UCSD-AML1 (cell line): ENCODE measurements at regions not wholly inside any gene's neighbourhood (a gene's known extent, or its start where the extent isn't known, plus 50 kb on each side); places are given as distances from the start of the nearest gene placed in this dataset.
"Not testable (repeated sequence)": the region's sequence is repeated elsewhere in the genome, so short reads cannot be mapped to it uniquely, and the experiment has no call there.

Experiments
- DNase-seq: peaks from one replicate; lab custom pipeline; 2025; ENCODE audit not compliant: unreplicated experiment; lab: John Stamatoyannopoulos, UW

GRCh38 chr2:160583813-160584537, 90.4 kb upstream of the RBMS1 start:
- DNase-seq: no peak

DNA sequence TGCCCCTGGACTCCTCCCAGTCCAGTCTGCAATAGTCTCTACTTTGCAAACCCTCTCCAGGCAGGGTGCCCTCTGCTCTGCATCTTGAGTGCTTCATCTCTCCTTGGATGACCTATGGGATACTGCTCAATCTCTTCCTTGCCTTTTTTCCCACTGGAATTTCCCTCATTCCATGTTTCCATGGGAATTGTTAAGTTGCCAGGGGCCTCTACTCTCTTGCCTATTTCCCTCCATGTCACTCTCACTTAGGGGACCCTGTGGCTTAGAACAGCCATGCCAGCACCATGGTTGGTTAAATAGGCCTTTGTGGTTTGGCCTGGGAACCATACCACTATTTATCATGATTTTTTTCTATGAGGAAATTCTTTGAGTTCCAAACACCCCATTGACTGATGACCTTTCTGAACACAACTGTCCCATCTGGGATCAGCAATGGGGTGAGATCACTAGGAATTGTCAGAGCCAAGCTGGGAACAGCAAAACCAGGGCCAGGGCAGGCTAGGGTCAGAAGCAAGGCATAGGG, 91.4 kb upstream of the RBMS1 start:
- DNase-seq: no peak

DNA sequence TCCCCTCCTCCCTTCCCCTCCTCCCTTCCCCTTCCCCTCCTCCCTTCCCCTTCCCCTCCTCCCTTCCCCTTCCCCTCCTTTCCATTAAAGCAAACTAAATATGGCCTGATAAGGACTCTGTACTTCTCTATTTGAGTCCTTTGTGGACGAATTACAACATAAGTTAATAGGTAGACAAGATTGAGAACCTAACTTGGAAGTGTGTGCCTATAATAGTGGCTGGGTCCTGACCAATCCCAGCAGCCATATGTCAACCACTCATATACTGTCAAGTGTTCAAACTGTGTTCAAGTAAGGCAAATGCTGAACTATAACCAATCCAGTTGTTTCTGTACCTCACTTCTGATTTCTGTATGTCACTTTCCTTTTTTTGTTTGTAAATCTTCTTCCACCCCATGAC, 97.1 kb upstream of the RBMS1 start:
- no peak for DNase-seq

- no peak for DNase-seq
These were observed 98.8 kb upstream of the RBMS1 start for GRCh38 chr2:160592401-160592800.

DNA sequence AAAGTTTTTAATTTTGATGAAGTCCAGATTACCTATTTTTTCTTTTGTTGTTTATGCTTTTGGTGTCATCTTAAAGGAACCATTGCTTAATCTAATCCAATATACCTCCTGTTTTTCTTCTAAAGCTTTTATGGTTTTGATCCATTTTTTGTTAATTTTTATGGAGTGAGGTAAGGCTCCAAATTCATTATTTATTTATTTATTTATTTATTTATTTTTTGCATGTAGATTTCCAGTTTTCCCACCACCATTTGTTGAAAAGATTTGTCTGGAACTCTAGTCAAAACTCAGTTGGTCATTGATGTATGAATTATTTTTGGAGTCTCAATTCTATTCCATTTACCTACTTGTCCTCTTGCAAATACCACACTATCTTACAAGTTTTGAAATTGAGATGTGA, 99.4 kb upstream of the RBMS1 start:
- DNase-seq: no peak

DNA sequence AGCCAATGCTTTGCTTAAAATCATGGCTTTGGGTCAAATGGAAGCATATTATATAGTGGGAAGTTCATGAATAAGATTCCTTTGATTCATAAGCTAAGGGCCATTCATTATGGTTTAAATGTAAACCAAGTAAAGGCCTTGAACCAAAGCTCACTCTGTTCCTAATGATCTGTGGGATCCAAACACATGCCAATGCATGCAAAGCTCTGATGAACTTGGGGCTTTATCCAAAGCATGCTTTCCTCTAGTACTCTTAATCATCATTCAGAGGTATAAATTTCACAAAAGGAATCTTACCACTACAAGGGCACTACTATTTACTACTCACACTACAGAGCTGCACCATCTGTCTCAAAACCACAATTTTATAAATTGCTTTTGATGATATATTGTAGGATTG, 102.8 kb upstream of the RBMS1 start:
- no peak for DNase-seq

GRCh38 chr2:160600437-160600836, 106.8 kb upstream of the RBMS1 start:
- DNase-seq: not testable (repeated sequence)

DNA sequence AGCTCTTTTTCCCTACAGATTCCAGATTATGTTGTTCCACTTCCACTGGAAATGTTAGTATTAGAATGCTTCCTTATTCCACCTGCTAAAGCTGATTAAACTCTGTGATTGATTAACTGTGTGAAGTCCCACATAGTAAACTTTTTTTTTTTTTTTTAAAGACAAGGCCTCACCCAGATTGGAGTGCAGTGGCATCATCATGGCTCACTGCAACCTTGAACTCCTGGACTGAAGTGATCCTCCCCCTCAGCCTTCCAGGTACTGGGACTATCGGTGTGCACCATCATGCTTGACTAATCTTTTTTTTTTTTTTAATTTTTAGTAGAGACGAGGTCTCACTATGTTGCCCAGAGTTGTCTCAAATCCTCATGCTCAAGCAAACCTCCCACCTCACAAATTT, 108.5 kb upstream of the RBMS1 start:
- no peak for DNase-seq

DNA sequence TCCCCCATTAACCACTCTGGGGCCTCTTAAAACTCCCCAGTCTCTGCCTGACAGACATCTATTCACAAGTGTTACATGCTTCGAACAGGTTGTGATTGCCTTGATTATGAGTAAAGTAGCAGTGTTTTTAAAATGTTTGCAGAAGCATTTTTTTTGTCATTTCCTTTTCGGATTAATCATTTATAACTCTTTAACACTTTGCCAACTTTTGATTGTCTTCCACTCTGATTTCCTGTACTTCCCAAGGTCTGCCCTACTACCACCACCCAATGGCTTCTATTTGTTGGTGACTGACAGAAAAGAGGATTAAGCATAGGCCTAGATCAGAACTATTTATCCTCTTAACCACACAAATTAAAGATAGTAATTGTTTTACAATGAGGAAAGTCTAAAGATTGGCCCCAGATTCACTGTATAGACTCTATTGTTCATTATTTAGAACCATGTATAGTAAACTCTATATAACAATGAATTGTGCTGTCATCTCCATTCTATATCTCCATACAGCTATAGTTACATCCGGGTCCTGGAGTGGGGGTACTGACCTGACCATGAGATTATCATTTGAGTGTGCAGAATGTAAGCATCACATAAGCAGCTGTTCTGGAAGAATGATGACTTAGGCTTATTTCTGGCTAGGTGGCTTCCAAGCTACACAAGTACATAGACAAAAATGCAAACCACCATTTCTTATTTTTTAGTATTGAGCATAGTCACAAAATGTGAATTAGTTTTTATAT, 110.3 kb upstream of the RBMS1 start:
- DNase-seq: no peak

DNA sequence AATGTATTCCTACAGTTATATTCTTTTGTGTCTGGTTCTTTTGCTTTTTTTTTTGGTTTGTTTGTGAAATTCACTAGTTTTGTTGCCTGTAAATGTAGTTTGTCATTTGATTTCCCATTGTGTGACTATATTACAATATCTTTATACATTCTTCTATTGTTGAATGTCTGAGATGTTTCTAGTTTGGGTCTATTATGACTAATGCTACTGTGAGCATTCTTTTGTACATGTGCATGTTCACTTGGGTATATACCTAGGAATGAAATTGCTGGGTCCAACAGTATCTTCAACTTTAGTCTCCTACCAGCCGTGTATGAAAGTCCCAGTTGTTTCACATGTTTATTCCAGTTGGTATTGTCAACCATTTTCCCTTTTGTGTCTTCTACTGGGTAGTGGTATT, 112.7 kb upstream of the RBMS1 start:
- no peak for DNase-seq

GRCh38 chr2:160608599-160608998, 115.0 kb upstream of the RBMS1 start:
- no peak for DNase-seq

- no peak for DNase-seq
These were observed 115.7 kb upstream of the RBMS1 start for GRCh38 chr2:160609346-160609745.

GRCh38 chr2:160610041-160610440, 116.4 kb upstream of the RBMS1 start:
- no peak for DNase-seq

DNA sequence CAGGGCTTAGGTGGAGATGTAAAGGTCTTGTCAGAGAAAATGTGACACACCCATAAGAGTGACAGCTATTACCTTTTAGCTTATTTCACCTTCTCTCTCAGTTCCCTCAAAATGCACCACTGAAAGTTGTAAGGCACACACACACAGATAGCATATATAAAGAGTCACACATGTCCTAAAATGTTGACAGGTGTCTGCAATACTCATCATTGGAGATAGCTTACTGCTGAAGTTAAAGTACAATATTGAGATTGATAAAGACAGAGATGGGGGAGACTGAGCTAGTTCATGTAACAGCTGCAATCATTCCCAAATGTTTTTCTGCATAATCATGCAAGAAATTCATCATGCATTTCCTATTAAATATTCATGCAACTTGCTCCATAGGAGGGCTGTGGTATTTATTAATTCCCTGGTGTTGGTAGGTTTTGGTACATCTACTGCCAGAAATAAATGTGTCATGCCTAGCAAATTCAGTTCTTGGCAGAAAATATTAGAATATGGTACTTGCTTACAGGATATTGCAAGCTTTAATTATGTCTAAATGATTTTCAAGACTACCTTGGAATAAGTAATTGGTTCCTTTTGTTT, 118.8 kb upstream of the RBMS1 start:
- no peak for DNase-seq

DNA sequence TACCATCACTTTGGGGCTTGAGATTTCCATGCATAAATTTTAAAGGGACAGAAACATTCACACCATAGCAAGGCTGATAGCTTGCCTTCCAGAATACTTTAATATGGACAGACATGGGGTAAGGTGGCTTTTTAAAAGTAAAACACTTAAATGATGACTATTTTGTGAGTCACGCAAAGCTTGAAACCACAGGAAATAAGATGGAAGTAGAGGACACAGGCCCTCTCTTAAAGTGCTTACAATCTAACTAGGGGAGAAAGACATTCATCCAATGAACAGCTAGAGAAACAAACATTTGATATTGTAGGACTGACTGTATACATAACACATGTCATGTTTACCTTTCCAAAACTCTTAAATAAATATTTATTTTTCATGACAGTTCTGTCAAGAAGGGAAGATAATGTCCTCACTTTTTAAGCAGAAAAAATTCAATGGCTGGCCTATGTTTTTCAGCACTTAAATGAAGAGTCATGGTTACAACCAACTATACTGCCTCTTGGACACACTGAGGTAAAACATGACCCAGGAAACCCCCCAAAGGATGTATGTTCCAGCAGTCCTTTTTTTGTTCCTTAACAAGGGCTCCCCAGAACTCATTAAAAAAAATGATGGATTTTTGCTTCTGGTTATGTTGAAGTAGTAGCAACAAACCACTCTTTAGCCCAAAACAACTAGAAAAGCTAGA, 120.0 kb upstream of the RBMS1 start:
- DNase-seq: no peak

GRCh38 chr2:160614391-160614790, 120.8 kb upstream of the RBMS1 start:
- no peak for DNase-seq

GRCh38 chr2:160615706-160616105, 122.1 kb upstream of the RBMS1 start:
- no peak for DNase-seq

- no peak for DNase-seq
These were observed 122.5 kb upstream of the RBMS1 start for GRCh38 chr2:160616149-160616548.

GRCh38 chr2:160621748-160622147, 128.1 kb upstream of the RBMS1 start:
- no peak for DNase-seq

GRCh38 chr2:160628020-160628637, 134.5 kb upstream of the RBMS1 start:
- not testable (repeated sequence) for DNase-seq

DNA sequence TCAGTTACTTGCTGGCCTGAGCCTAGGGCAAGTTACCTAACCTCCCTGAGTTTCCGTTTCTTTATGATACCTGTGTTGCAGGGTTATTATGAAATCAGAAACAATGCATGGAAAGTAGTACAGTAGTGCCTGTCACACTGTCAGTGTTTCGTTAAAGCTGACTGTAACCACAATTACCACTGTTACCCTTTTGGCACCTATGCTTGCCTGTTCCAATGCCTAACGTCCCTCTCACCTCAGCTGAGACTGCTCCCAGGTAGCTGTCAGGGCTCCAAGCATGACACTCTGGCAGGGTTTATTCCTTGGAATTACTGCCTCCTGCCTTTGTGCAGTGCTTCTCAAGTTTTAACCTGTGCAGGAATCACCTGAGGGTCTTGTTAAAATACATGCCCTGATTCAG, 135.2 kb upstream of the RBMS1 start:
- DNase-seq: no peak
